ENCODE measurements at regions not wholly inside any gene's neighbourhood (a gene's known extent, or its start where the extent isn't known, plus 50 kb on each side); places are given as distances from the start of the nearest gene placed in this dataset.
A peak's percentile ranks its signal among the peaks of the same experiment; 100 is the strongest.
"Not testable (repeated sequence)": the region's sequence is repeated elsewhere in the genome, so short reads cannot be mapped to it uniquely, and the experiment has no call there.

- TF ChIP-seq POLR2A (IDR thresholded peaks at IDR 0.05) (no peak), POLR2AphosphoS5 (IDR thresholded peaks at IDR 0.05) (no peak)
- TF ChIP-seq, protein P1, sequence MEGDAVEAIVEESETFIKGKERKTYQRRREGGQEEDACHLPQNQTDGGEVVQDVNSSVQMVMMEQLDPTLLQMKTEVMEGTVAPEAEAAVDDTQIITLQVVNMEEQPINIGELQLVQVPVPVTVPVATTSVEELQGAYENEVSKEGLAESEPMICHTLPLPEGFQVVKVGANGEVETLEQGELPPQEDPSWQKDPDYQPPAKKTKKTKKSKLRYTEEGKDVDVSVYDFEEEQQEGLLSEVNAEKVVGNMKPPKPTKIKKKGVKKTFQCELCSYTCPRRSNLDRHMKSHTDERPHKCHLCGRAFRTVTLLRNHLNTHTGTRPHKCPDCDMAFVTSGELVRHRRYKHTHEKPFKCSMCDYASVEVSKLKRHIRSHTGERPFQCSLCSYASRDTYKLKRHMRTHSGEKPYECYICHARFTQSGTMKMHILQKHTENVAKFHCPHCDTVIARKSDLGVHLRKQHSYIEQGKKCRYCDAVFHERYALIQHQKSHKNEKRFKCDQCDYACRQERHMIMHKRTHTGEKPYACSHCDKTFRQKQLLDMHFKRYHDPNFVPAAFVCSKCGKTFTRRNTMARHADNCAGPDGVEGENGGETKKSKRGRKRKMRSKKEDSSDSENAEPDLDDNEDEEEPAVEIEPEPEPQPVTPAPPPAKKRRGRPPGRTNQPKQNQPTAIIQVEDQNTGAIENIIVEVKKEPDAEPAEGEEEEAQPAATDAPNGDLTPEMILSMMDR (IDR thresholded peaks at IDR 0.05 in 8 of 11, conservative IDR thresholded peaks at IDR 0.05 in 3 of 11), result no peak
- H3K9me3 ChIP-seq, result no peaks in the 10 kb centered on the region
- H3K4me3 ChIP-seq, result no peak overlapping the region
- H3K36me3 ChIP-seq, result no peaks in the 10 kb centered on the region
- 72 to 84% (median 81%) methylated on average over 3 of the region's 3 CpGs for WGBS, 5 donors
- H3K4me1 ChIP-seq, result peaks cover 0 to 10% (median 0%) of the 10 kb centered on the region in 6 donors
- no peak for DNase-seq
- no peaks in the 10 kb centered on the region for H3K27me3 ChIP-seq (replicated peaks in 1 of 7)
- H3K27ac ChIP-seq, result no peak overlapping the region
- intact Hi-C loops (cut with DNase I; ENCODE audit: low total_unique reads), result no loop called here
Observed at GRCh38 chr11:89613911-89614310, 96.2 kb upstream of the TRIM77 start.

- H3K9me3 ChIP-seq; H3K27ac ChIP-seq; H3K4me3 ChIP-seq; H3K36me3 ChIP-seq; H3K27me3 ChIP-seq (replicated peaks in 1 of 7); DNase-seq; H3K4me1 ChIP-seq; intact Hi-C loops (cut with DNase I; ENCODE audit: low total_unique reads): not testable (repeated sequence)
- 43 to 66% (median 57%) methylated on average over 5 of the region's 5 CpGs for WGBS, 5 donors
Observed at GRCh38 chr11:89614428-89614827, 95.7 kb upstream of the TRIM77 start.

- H3K9me3 ChIP-seq; H3K4me1 ChIP-seq; H3K4me3 ChIP-seq; H3K27ac ChIP-seq; intact Hi-C loops (cut with DNase I; ENCODE audit: low total_unique reads); DNase-seq; H3K27me3 ChIP-seq (replicated peaks in 1 of 7); H3K36me3 ChIP-seq: not testable (repeated sequence)
- WGBS, 5 donors, result 71 to 97% (median 86%) methylated on average over 1 of the region's 1 CpG
Observed at GRCh38 chr11:89615642-89616041, 94.5 kb upstream of the TRIM77 start.

- WGBS, 5 donors, result 65 to 81% (median 79%) methylated on average over 3 of the region's 3 CpGs
- H3K27ac ChIP-seq; H3K4me1 ChIP-seq; intact Hi-C loops (cut with DNase I; ENCODE audit: low total_unique reads); H3K9me3 ChIP-seq; H3K36me3 ChIP-seq; H3K4me3 ChIP-seq; DNase-seq; H3K27me3 ChIP-seq (replicated peaks in 1 of 7): not testable (repeated sequence)
Observed at GRCh38 chr11:89616161-89616560, 93.9 kb upstream of the TRIM77 start.

- H3K4me3 ChIP-seq; H3K36me3 ChIP-seq; H3K4me1 ChIP-seq; H3K9me3 ChIP-seq; H3K27me3 ChIP-seq (replicated peaks in 1 of 7); DNase-seq; intact Hi-C loops (cut with DNase I; ENCODE audit: low total_unique reads); H3K27ac ChIP-seq: not testable (repeated sequence)
- TF ChIP-seq, protein P1 (IDR thresholded peaks at IDR 0.05 in 8 of 11, conservative IDR thresholded peaks at IDR 0.05 in 3 of 11), result peak in 6 of 11 experiments; percentile 10 to 41 (median 24)
- 25 to 83% (median 46%) methylated on average over 1 of the region's 1 CpG for WGBS, 5 donors
Observed at GRCh38 chr11:89616999-89617602, 93.0 kb upstream of the TRIM77 start.

GRCh38 chr11:89620721-89621120 is 89.4 kb upstream of the TRIM77 start:
- H3K4me3 ChIP-seq; DNase-seq; H3K4me1 ChIP-seq; H3K36me3 ChIP-seq; intact Hi-C loops (cut with DNase I; ENCODE audit: low total_unique reads); H3K27ac ChIP-seq; H3K27me3 ChIP-seq (replicated peaks in 1 of 7); H3K9me3 ChIP-seq: not testable (repeated sequence)
- WGBS, 5 donors, result 76 to 84% (median 82%) methylated on average over 3 of the region's 3 CpGs
